C4-2B (cell line): ENCODE measurements at regions not wholly inside any gene's neighbourhood (a gene's known extent, or its start where the extent isn't known, plus 50 kb on each side); places are given as distances from the start of the nearest gene placed in this dataset.

Experiments
- H3K27ac ChIP-seq: fragments of 450-650 bp; 2 replicates; pipeline ENCODE4 v1.5.1; 2017
- CTCF ChIP-seq: fragments of 450-650 bp; conservative IDR thresholded peaks from 2 replicates; pipeline ENCODE4 v1.5.1; 2017; ENCODE audit warnings: mild to moderate bottlenecking
- ZFX ChIP-seq: fragments of 450-650 bp; IDR thresholded peaks from 2 replicates; pipeline ENCODE4 v1.6.1; 2017

- no peak for TF ChIP-seq ZFX
- no peak for TF ChIP-seq CTCF
- no peak overlapping the region for H3K27ac ChIP-seq
Observed at GRCh38 chrX:138872537-138872936, 161.0 kb upstream of the FGF13 start.

DNA sequence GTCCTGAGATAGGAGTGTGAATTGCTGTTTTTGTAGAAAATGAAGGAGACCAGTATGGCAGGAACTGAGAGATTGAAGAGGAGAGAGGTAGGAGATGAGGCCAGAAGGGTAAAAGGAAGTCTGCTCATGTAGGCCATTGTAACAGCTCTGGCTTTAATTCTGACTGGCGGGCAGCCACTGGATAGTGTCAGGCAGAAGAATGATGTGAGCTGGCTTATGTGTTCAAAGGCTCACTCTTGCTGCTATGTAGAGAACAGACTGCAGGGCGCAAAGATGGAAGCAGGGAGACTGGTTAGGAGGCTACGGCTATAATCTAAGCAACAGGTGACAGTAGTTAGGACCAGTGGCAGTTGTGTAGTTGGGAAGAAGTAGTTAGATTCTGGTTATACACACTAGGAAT lies 160.2 kb upstream of the FGF13 start:
- TF ChIP-seq CTCF (no peak), ZFX (no peak)
- no peak overlapping the region for H3K27ac ChIP-seq

- no peak overlapping the region for H3K27ac ChIP-seq
- TF ChIP-seq CTCF (no peak), ZFX (no peak)
Observed at GRCh38 chrX:138866643-138867042, 155.1 kb upstream of the FGF13 start.

DNA sequence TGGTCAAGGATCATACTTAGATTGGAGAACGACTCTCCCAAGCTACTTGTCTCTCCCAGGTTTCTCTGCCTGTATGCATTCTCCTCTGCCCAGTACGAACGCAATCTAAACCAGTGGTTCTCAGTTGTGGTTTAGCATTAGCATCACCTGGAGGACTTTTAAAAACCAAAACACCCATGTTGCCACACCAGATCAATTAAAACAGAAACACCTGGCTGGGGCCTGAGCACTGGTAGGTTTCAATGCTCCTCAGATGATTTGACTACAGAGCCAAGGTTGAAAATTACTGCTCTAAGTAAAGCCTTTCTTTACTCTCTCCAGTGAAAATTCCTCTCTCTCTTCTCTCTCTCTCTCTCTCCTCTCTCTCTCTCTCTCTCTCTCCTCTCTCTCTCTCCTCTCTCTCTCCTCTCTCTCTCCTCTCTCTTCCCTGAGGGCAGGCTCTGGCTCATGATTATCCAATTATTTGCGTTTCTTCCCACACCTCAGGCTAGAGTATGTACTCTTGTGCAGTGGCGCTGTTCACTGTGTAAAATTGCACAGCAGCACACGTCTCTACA lies 153.7 kb upstream of the FGF13 start:
- no peak for TF ChIP-seq ZFX
- no peak for TF ChIP-seq CTCF
- no peak overlapping the region for H3K27ac ChIP-seq

- H3K27ac ChIP-seq, result no peak overlapping the region
- TF ChIP-seq CTCF (no peak), ZFX (no peak)
Observed at GRCh38 chrX:138859421-138859820, 147.9 kb upstream of the FGF13 start.

- TF ChIP-seq CTCF (no peak), ZFX (no peak)
- no peak overlapping the region for H3K27ac ChIP-seq
Observed at GRCh38 chrX:138858951-138859350, 147.4 kb upstream of the FGF13 start.

GRCh38 chrX:138858438-138858837 lies 146.9 kb upstream of the FGF13 start:
- TF ChIP-seq CTCF, result no peak
- TF ChIP-seq ZFX, result no peak
- no peak overlapping the region for H3K27ac ChIP-seq
